Uterus (tissue), 3 donors: ENCODE measurements at regions not wholly inside any gene's neighbourhood (a gene's known extent, or its start where the extent isn't known, plus 50 kb on each side); places are given as distances from the start of the nearest gene placed in this dataset.

ENCODE experiments used
- DNase-seq, 2 donors: peaks; one replicate each; pipeline ENCODE4 v3.0.0-alpha.2; 2019 to 2020
- H3K27ac ChIP-seq, 2 donors: fragments of 200-600 bp; sonication (generic); 1 replicate in 1 of 2; 2 replicates in 1 of 2; pipeline ENCODE4 v1.5.1; 2016 to 2018
- H3K27me3 ChIP-seq, 2 donors: fragments of 200-600 bp; sonication (generic); one replicate each; pipeline ENCODE4 v1.5.1; 2018 to 2019; ENCODE audit warnings: control low read depth in 1 of 2
- H3K36me3 ChIP-seq, 2 donors: fragments of 200-600 bp; sonication (generic); one replicate each; pipeline ENCODE4 v1.5.1; 2019; ENCODE audit warnings: control low read depth in 1 of 2
- H3K4me1 ChIP-seq, 2 donors: fragments of 200-600 bp; sonication (generic); one replicate each; pipeline ENCODE4 v1.5.1; 2018 to 2019; ENCODE audit warnings: control low read depth in 1 of 2
- H3K4me3 ChIP-seq, 2 donors: fragments of 200-600 bp; sonication (generic); 1 replicate in 1 of 2; 2 replicates in 1 of 2; pipeline ENCODE4 v1.5.1; 2018 to 2019; ENCODE audit warnings: mild to moderate bottlenecking in 1 of 2
- H3K9me3 ChIP-seq, 2 donors: fragments of 200-600 bp; sonication (generic); one replicate each; pipeline ENCODE4 v1.5.1; 2019; ENCODE audit warnings: control low read depth in 1 of 2
- CTCF ChIP-seq, 4 experiments: fragments of 200-600 bp in 2 of 4; fragments of 450-650 bp in 2 of 4; sonication (generic) in 2 of 4; IDR thresholded peaks; one replicate each; pipeline ENCODE4 v1.5.1; 2016 to 2019; ENCODE audit warnings: antibody characterized with exemption in 4 of 4, mild to moderate bottlenecking in 2 of 4, moderate library complexity in 1 of 4
- POLR2A ChIP-seq, 2 donors: fragments of 450-650 bp; IDR thresholded peaks; one replicate each; pipeline ENCODE4 v1.6.1; 2016; ENCODE audit warnings: antibody characterized with exemption in 2 of 2, mild to moderate bottlenecking in 1 of 2, moderate library complexity in 1 of 2
- intact Hi-C: fragments of 100-400 bp; cut with DNase I; formaldehyde crosslinking; loops from one replicate; pipeline ENCODE4 v1.15.1; 2023; ENCODE audit warnings: low total_unique reads
- donor health status: DM: yes; HTN: yes; CAD: no.

- TF ChIP-seq POLR2A (IDR thresholded peaks at IDR 0.05) = no peak
- no peak for TF ChIP-seq CTCF (IDR thresholded peaks at IDR 0.05)
- no peak for DNase-seq
- no peaks in the 10 kb centered on the region for H3K36me3 ChIP-seq
- no peaks in the 10 kb centered on the region for H3K4me1 ChIP-seq
- intact Hi-C loops = no loop called here
- no peak overlapping the region for H3K27ac ChIP-seq
- H3K27me3 ChIP-seq = peaks cover 0 to 13% of the 10 kb centered on the region in 2 donors
- H3K4me3 ChIP-seq = no peak overlapping the region
- no peaks in the 10 kb centered on the region for H3K9me3 ChIP-seq
These were observed 134.8 kb downstream of the FOXL1 start for GRCh38 chr16:86713021-86713631.

- no peaks in the 10 kb centered on the region for H3K9me3 ChIP-seq
- no peak for DNase-seq
- H3K27ac ChIP-seq = no peak overlapping the region
- H3K4me3 ChIP-seq = no peak overlapping the region
- intact Hi-C loops = no loop called here
- no peaks in the 10 kb centered on the region for H3K4me1 ChIP-seq
- no peak for TF ChIP-seq CTCF (IDR thresholded peaks at IDR 0.05)
- TF ChIP-seq POLR2A (IDR thresholded peaks at IDR 0.05) = no peak
- H3K27me3 ChIP-seq = peaks cover 0 to 13% of the 10 kb centered on the region in 2 donors
- H3K36me3 ChIP-seq = no peaks in the 10 kb centered on the region
These were observed 135.8 kb downstream of the FOXL1 start for GRCh38 chr16:86714166-86714565.

- Histone ChIP-seq H3K4me1 (no peaks in the 10 kb centered on the region), H3K27ac (no peak overlapping the region), H3K36me3 (no peaks in the 10 kb centered on the region), H3K9me3 (no peaks in the 10 kb centered on the region), H3K27me3 (peaks cover 0 to 13% of the 10 kb centered on the region in 2 donors), H3K4me3 (no peak overlapping the region)
- DNase-seq = no peak
- intact Hi-C loops = no loop called here
- TF ChIP-seq POLR2A (IDR thresholded peaks at IDR 0.05) (no peak), CTCF (IDR thresholded peaks at IDR 0.05) (no peak)
These were observed 138.3 kb downstream of the FOXL1 start for GRCh38 chr16:86716649-86717048.

- no peak overlapping the region for H3K4me3 ChIP-seq
- H3K27me3 ChIP-seq = peaks cover 0 to 7% of the 10 kb centered on the region in 2 donors
- intact Hi-C loops = no loop called here
- H3K9me3 ChIP-seq = no peaks in the 10 kb centered on the region
- H3K36me3 ChIP-seq = no peaks in the 10 kb centered on the region
- no peaks in the 10 kb centered on the region for H3K4me1 ChIP-seq
- no peak for DNase-seq
- TF ChIP-seq CTCF (IDR thresholded peaks at IDR 0.05) (no peak), POLR2A (IDR thresholded peaks at IDR 0.05) (no peak)
- no peak overlapping the region for H3K27ac ChIP-seq
These were observed 139.8 kb downstream of the FOXL1 start for GRCh38 chr16:86718118-86718517.

GRCh38 chr16:86722970-86723369, 144.6 kb downstream of the FOXL1 start:
- H3K4me1 ChIP-seq = no peaks in the 10 kb centered on the region
- H3K9me3 ChIP-seq = no peaks in the 10 kb centered on the region
- intact Hi-C loops = no loop called here
- no peak for DNase-seq
- no peak overlapping the region for H3K27ac ChIP-seq
- no peaks in the 10 kb centered on the region for H3K27me3 ChIP-seq
- H3K36me3 ChIP-seq = no peaks in the 10 kb centered on the region
- TF ChIP-seq CTCF (IDR thresholded peaks at IDR 0.05) = no peak
- TF ChIP-seq POLR2A (IDR thresholded peaks at IDR 0.05) = no peak
- no peak overlapping the region for H3K4me3 ChIP-seq
